ENCODE measurements at regions not wholly inside any gene's neighbourhood (a gene's known extent, or its start where the extent isn't known, plus 50 kb on each side); places are given as distances from the start of the nearest gene placed in this dataset.

GRCh38 chr4:132015321-132015720 is 1133.8 kb upstream of the PCDH10 start:
- Histone ChIP-seq H3K9ac (ENCODE audit: low read length) (no peak overlapping the region), H3K36me3 (replicated peaks; ENCODE audit: low read depth, low read length) (no peaks in the 10 kb centered on the region), H3K4me2 (ENCODE audit: low read length) (no peak overlapping the region), H3K27ac (ENCODE audit: low read length) (no peak overlapping the region), H3K79me2 (ENCODE audit: low read length) (no peaks in the 10 kb centered on the region), H3K27me3 (ENCODE audit: low read depth, low read length) (no peaks in the 10 kb centered on the region), H3K4me3 (ENCODE audit: low read length) (no peak overlapping the region), H3K9me3 (ENCODE audit: insufficient read depth, low read length) (no peaks in the 10 kb centered on the region), H4K20me1 (ENCODE audit: insufficient read depth, low read length) (no peaks in the 10 kb centered on the region), H2AFZ (ENCODE audit: low read depth, low read length) (no peak overlapping the region), H3K4me1 (ENCODE audit: low read length) (no peaks in the 10 kb centered on the region)
- TF ChIP-seq EZH2phosphoT487 (IDR thresholded peaks at IDR 0.05; ENCODE audit: low read depth) = no peak
- TF ChIP-seq CTCF (IDR thresholded peaks at IDR 0.05; ENCODE audit: low read depth, low read length) = no peak

GRCh38 chr4:132016703-132017350 is 1132.3 kb upstream of the PCDH10 start:
- no peaks in the 10 kb centered on the region for H3K4me1 ChIP-seq (ENCODE audit: low read length)
- H4K20me1 ChIP-seq (ENCODE audit: insufficient read depth, low read length) = no peaks in the 10 kb centered on the region
- TF ChIP-seq EZH2phosphoT487 (IDR thresholded peaks at IDR 0.05; ENCODE audit: low read depth) (no peak), CTCF (IDR thresholded peaks at IDR 0.05; ENCODE audit: low read depth, low read length) (no peak)
- H3K27me3 ChIP-seq (ENCODE audit: low read depth, low read length) = no peaks in the 10 kb centered on the region
- H3K27ac ChIP-seq (ENCODE audit: low read length) = no peak overlapping the region
- no peak overlapping the region for H2AFZ ChIP-seq (ENCODE audit: low read depth, low read length)
- H3K4me2 ChIP-seq (ENCODE audit: low read length) = no peak overlapping the region
- H3K79me2 ChIP-seq (ENCODE audit: low read length) = no peaks in the 10 kb centered on the region
- no peaks in the 10 kb centered on the region for H3K9me3 ChIP-seq (ENCODE audit: insufficient read depth, low read length)
- H3K4me3 ChIP-seq (ENCODE audit: low read length) = no peak overlapping the region
- no peak overlapping the region for H3K9ac ChIP-seq (ENCODE audit: low read length)
- no peaks in the 10 kb centered on the region for H3K36me3 ChIP-seq (replicated peaks; ENCODE audit: low read depth, low read length)

- no peak overlapping the region for H3K9ac ChIP-seq (ENCODE audit: low read length)
- H2AFZ ChIP-seq (ENCODE audit: low read depth, low read length) = no peak overlapping the region
- no peaks in the 10 kb centered on the region for H3K4me1 ChIP-seq (ENCODE audit: low read length)
Measured at GRCh38 chr4:132026166-132026565, 1122.9 kb upstream of the PCDH10 start.

GRCh38 chr4:132026816-132027215 is 1122.3 kb upstream of the PCDH10 start:
- Histone ChIP-seq H4K20me1 (ENCODE audit: insufficient read depth, low read length) (no peaks in the 10 kb centered on the region), H3K79me2 (ENCODE audit: low read length) (no peaks in the 10 kb centered on the region), H2AFZ (ENCODE audit: low read depth, low read length) (no peak overlapping the region), H3K4me1 (ENCODE audit: low read length) (no peaks in the 10 kb centered on the region), H3K27ac (ENCODE audit: low read length) (no peak overlapping the region), H3K9ac (ENCODE audit: low read length) (no peak overlapping the region), H3K27me3 (ENCODE audit: low read depth, low read length) (no peaks in the 10 kb centered on the region), H3K4me2 (ENCODE audit: low read length) (no peak overlapping the region), H3K9me3 (ENCODE audit: insufficient read depth, low read length) (no peaks in the 10 kb centered on the region), H3K4me3 (ENCODE audit: low read length) (no peak overlapping the region), H3K36me3 (replicated peaks; ENCODE audit: low read depth, low read length) (no peaks in the 10 kb centered on the region)
- TF ChIP-seq CTCF (IDR thresholded peaks at IDR 0.05; ENCODE audit: low read depth, low read length) (no peak), EZH2phosphoT487 (IDR thresholded peaks at IDR 0.05; ENCODE audit: low read depth) (no peak)

More at GRCh38 chr4:132026166-132026565, 1122.9 kb upstream of the PCDH10 start:
- Histone ChIP-seq H3K27ac (ENCODE audit: low read length) (no peak overlapping the region), H3K36me3 (replicated peaks; ENCODE audit: low read depth, low read length) (no peaks in the 10 kb centered on the region), H3K27me3 (ENCODE audit: low read depth, low read length) (no peaks in the 10 kb centered on the region), H3K4me2 (ENCODE audit: low read length) (no peak overlapping the region), H4K20me1 (ENCODE audit: insufficient read depth, low read length) (no peaks in the 10 kb centered on the region), H3K9me3 (ENCODE audit: insufficient read depth, low read length) (no peaks in the 10 kb centered on the region), H3K79me2 (ENCODE audit: low read length) (no peaks in the 10 kb centered on the region), H3K4me3 (ENCODE audit: low read length) (no peak overlapping the region)
- TF ChIP-seq CTCF (IDR thresholded peaks at IDR 0.05; ENCODE audit: low read depth, low read length) (no peak), EZH2phosphoT487 (IDR thresholded peaks at IDR 0.05; ENCODE audit: low read depth) (no peak)

All from OCI-LY3 (cell line).